Activated CD4-positive, alpha-beta memory T cell treated with anti-CD3 and anti-CD28 coated beads for 36 hours (primary cell): ENCODE measurements at regions not wholly inside any gene's neighbourhood (a gene's known extent, or its start where the extent isn't known, plus 50 kb on each side); places are given as distances from the start of the nearest gene placed in this dataset.

ENCODE experiments used
- CTCF ChIA-PET: fragments of 350-600 bp; sonication (Branson Sonifier 250); formaldehyde crosslinking; loops from one replicate; lab custom pipeline; 2021; ENCODE audit warnings: antibody characterized with exemption, inconsistent platforms; lab: Charles Lee
- POLR2A ChIA-PET: fragments of 350-600 bp; sonication (Branson Sonifier 250); formaldehyde crosslinking; loops from one replicate; lab custom pipeline; 2021; ENCODE audit warnings: antibody characterized with exemption; lab: Charles Lee
- DNase-seq: peaks from one replicate; pipeline ENCODE4 v3.0.0-alpha.2; 2020
- H3K27ac Mint-ChIP-seq: one replicate; pipeline ENCODE4 v1.8.0; 2021; ENCODE audit warnings: mixed read lengths
- H3K27me3 Mint-ChIP-seq: one replicate; pipeline ENCODE4 v1.8.0; 2021; ENCODE audit warnings: mixed read lengths
- H3K36me3 Mint-ChIP-seq: one replicate; pipeline ENCODE4 v1.8.0; 2021; ENCODE audit warnings: mixed read lengths
- H3K4me1 Mint-ChIP-seq: one replicate; pipeline ENCODE4 v1.8.0; 2021; ENCODE audit warnings: low read depth, mixed read lengths
- H3K4me3 Mint-ChIP-seq: one replicate; pipeline ENCODE4 v1.8.0; 2021; ENCODE audit warnings: mild to moderate bottlenecking, mixed read lengths
- H3K9me3 Mint-ChIP-seq: one replicate; pipeline ENCODE4 v1.8.0; 2021; ENCODE audit warnings: mixed read lengths
- intact Hi-C: fragments of 100-400 bp; cut with micrococcal nuclease; formaldehyde crosslinking; loops from one replicate; pipeline ENCODE4 v1.15.1; 2023

DNA sequence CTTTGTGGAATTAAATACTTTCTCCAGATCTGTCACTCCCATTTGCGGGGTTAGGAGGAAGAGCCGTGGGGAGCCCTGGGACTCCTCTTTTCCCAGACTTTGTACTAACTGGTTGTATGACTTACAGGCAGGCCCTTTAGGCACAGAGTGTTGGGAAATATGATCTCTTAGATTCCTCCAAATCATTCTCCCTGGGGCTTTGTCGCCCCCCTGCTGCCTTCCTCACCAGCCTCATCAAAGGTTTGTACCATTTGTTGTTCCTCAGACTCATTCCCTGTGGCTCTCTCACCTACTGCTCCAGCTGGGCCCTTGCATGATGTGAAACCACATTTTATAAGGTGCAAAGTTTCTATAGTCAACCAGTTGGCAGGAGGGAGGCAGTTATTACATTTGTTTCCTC, 56.4 kb downstream of the CRYGS start:
- no peaks in the 10 kb centered on the region for H3K27me3 Mint-ChIP-seq
- ChIA-PET CTCF (no interaction called here), POLR2A (no interaction called here)
- H3K4me3 Mint-ChIP-seq: no peak overlapping the region
- H3K4me1 Mint-ChIP-seq: peaks cover 6% of the 10 kb centered on the region
- H3K36me3 Mint-ChIP-seq: no peaks in the 10 kb centered on the region
- no peaks in the 10 kb centered on the region for H3K9me3 Mint-ChIP-seq
- H3K27ac Mint-ChIP-seq: no peak overlapping the region
- intact Hi-C loops: no loop called here
- DNase-seq: no peak

DNA sequence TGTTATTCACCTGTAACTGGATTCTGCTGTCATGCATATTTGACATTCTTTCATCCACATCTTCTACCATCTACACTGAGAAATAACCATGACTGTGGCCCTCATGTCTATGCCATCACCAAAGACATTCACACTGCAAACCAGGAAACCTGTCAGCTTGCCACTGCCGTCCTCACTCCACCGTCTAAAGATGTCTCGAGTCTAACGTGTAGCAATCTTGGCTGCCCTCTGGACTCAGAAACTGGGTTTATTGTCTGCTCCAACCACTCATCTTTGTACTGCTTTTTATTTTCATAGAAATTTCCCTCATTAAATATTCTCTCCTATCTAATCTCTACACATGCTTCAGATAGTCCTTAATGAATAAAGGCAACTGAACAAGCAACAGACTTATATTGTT, 57.1 kb downstream of the CRYGS start:
- Mint-ChIP-seq H3K4me3 (no peak overlapping the region), H3K27ac (no peak overlapping the region), H3K36me3 (no peaks in the 10 kb centered on the region), H3K9me3 (no peaks in the 10 kb centered on the region), H3K4me1 (peaks cover 6% of the 10 kb centered on the region), H3K27me3 (no peaks in the 10 kb centered on the region)
- DNase-seq: no peak
- intact Hi-C loops: no loop called here
- POLR2A ChIA-PET: no interaction called here
- CTCF ChIA-PET: no interaction called here

DNA sequence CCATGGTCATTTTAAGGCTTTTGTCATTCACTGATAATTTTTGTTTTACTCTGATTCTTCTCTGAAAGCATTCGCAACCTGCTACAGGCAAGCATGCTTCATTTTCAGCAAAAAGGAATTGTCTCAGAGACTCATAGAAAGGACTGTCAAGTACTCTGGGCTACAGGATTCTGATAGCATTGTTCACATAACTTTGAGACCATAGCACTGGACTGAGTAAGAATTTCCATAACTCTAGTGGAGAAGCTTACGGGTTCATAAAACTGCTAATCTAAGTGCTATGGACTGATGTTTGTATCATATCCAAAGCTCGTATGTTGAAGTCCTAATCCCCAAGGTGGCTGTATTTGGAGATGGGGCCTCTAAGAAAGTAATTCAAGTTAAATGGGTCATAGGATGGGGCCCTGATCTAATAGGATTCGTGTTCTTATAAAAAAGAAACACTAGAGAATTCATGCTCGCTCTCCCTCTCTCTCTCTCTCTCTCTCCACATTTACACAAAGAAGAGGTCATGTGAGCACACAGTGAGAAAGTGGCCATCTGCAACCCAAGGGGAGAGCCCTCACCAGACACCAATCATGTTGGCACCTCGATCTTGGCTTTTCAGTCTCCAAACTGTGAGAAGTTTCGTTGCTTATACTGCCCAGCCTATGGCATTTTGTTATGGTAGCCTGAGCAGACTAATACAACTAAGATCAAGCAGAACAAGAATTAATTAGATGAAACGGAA, 60.4 kb downstream of the CRYGS start:
- no peak overlapping the region for H3K4me3 Mint-ChIP-seq
- H3K4me1 Mint-ChIP-seq: peaks cover 9% of the 10 kb centered on the region
- H3K9me3 Mint-ChIP-seq: no peaks in the 10 kb centered on the region
- ChIA-PET POLR2A (no interaction called here), CTCF (interaction anchor here (1.3 kb wide), 1 partner anchor 56 kb away, joined by 3 read pairs; no protein-coding TSS in a partner anchor)
- DNase-seq: no peak
- intact Hi-C loops: no loop called here
- no peaks in the 10 kb centered on the region for H3K36me3 Mint-ChIP-seq
- H3K27me3 Mint-ChIP-seq: no peaks in the 10 kb centered on the region
- H3K27ac Mint-ChIP-seq: no peak overlapping the region

DNA sequence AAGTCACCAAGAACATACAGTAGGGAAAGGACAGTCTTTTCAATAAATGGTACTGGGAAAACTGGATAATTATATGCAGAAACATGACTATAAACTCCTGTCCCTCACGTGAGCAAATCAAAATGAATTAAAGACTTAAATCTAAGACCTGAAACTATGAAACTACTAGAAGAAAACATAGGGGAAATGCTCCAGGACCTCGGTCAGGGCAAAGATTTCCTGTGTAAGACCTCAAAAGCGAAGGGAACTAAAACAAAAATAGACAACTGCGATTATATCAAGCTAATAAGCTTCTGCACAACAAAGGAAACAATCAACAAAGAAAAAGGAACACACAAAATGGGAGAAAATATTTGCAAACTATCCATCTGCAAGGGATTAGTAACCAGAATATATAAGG, 62.7 kb downstream of the CRYGS start:
- H3K4me1 Mint-ChIP-seq: peaks cover 11% of the 10 kb centered on the region
- no peak for DNase-seq
- no peaks in the 10 kb centered on the region for H3K36me3 Mint-ChIP-seq
- H3K27ac Mint-ChIP-seq: no peak overlapping the region
- intact Hi-C loops: no loop called here
- no peaks in the 10 kb centered on the region for H3K9me3 Mint-ChIP-seq
- H3K27me3 Mint-ChIP-seq: peaks cover 2% of the 10 kb centered on the region
- POLR2A ChIA-PET: no interaction called here
- no peak overlapping the region for H3K4me3 Mint-ChIP-seq
- CTCF ChIA-PET: interaction anchor here (0.6 kb wide), 1 partner anchor 1123 kb away, joined by 3 read pairs; no protein-coding TSS in a partner anchor

DNA sequence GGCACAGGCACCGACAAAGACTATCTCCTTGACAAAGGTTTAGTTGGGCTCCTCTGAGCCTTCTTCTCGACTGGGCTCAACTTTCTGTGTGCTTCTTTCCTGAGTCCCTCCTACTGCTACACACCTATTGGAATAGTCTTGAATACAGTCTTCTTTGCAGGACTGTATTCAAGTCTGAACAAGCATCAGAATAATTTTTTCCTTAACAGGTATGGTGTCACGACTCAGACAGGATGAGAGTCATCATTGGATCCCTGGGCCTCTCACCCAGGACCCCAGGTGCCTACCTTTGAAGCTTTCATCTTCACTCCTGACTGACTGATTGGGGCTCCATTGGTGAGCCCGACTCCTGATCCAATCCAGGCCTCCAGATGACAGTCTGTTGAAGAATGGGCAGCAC, 66.3 kb downstream of the CRYGS start:
- H3K36me3 Mint-ChIP-seq: no peaks in the 10 kb centered on the region
- no peak for DNase-seq
- H3K4me3 Mint-ChIP-seq: no peak overlapping the region
- intact Hi-C loops: no loop called here
- H3K27me3 Mint-ChIP-seq: peaks cover 2% of the 10 kb centered on the region
- CTCF ChIA-PET: no interaction called here
- peaks cover 11% of the 10 kb centered on the region for H3K4me1 Mint-ChIP-seq
- POLR2A ChIA-PET: no interaction called here
- H3K27ac Mint-ChIP-seq: no peak overlapping the region
- no peaks in the 10 kb centered on the region for H3K9me3 Mint-ChIP-seq

DNA sequence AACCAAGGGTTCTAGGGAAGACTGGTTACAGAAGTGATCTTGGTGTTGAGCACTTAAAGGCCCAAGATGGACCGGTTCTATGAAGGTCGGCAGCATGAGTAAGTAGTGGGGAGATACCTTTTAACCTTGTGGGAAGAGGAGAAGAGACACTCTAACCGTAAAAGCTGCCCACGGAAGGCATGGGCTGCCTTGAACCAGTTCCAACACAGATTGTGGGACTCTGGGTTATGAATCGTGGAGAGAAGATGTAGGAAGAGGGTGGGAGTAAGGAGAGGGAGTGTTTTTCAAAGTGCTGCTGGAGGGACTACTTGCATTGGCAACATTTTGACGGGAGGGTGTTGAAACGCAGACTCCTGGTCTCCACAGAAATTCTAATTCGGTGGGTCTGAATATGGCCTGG, 67.1 kb downstream of the CRYGS start:
- DNase-seq: no peak
- H3K36me3 Mint-ChIP-seq: no peaks in the 10 kb centered on the region
- no peak overlapping the region for H3K4me3 Mint-ChIP-seq
- H3K4me1 Mint-ChIP-seq: peaks cover 14% of the 10 kb centered on the region
- ChIA-PET POLR2A (no interaction called here), CTCF (no interaction called here)
- intact Hi-C loops: no loop called here
- no peak overlapping the region for H3K27ac Mint-ChIP-seq
- peaks cover 2% of the 10 kb centered on the region for H3K27me3 Mint-ChIP-seq
- H3K9me3 Mint-ChIP-seq: no peaks in the 10 kb centered on the region

DNA sequence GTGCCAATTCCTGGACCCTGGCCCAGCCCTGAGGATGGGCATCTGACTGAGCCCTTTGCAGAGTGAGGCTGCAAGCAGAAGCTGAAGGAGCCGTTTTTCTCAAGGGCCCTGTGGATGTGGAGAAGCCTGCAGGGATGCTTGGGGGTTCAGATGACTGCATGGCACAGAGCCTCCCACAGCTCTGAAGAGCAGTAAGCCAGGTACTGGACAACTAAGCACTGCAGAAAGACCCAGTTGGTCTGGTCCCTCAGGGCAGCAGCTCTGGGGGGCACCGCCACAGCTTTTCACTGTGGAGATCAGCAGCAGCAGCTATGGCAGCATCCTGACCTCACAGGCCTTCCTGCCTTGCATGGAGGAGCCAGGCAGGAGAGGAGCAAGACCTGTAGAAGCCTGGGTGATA, 67.6 kb downstream of the CRYGS start:
- no peaks in the 10 kb centered on the region for H3K36me3 Mint-ChIP-seq
- H3K9me3 Mint-ChIP-seq: no peaks in the 10 kb centered on the region
- H3K27ac Mint-ChIP-seq: no peak overlapping the region
- peaks cover 11% of the 10 kb centered on the region for H3K4me1 Mint-ChIP-seq
- peaks cover 2% of the 10 kb centered on the region for H3K27me3 Mint-ChIP-seq
- intact Hi-C loops: no loop called here
- no peak for DNase-seq
- H3K4me3 Mint-ChIP-seq: no peak overlapping the region
- ChIA-PET POLR2A (no interaction called here), CTCF (no interaction called here)

DNA sequence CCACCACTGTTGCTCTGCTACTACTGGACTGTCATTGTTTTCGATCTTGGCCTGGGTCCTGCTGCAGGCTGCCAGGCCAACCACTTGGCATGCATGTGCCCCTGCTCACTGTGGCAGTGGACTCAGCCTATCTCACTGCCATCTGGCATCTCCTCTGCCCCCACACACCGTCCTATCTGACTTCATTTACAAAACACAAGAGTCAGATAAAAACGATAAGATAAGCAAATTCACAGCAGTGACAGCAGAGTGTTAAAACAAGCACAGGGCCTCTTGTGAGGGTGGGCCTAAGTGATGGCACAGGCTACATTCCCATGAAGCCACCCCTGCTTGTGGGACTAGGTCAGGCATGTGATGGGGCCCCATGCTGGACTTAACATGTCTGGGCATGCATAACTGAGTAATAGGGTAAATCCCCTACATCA, 68.1 kb downstream of the CRYGS start:
- no peaks in the 10 kb centered on the region for H3K9me3 Mint-ChIP-seq
- CTCF ChIA-PET: no interaction called here
- no peak overlapping the region for H3K4me3 Mint-ChIP-seq
- H3K4me1 Mint-ChIP-seq: peaks cover 7% of the 10 kb centered on the region
- intact Hi-C loops: no loop called here
- POLR2A ChIA-PET: no interaction called here
- peaks cover 2% of the 10 kb centered on the region for H3K27me3 Mint-ChIP-seq
- no peaks in the 10 kb centered on the region for H3K36me3 Mint-ChIP-seq
- no peak overlapping the region for H3K27ac Mint-ChIP-seq
- no peak for DNase-seq

DNA sequence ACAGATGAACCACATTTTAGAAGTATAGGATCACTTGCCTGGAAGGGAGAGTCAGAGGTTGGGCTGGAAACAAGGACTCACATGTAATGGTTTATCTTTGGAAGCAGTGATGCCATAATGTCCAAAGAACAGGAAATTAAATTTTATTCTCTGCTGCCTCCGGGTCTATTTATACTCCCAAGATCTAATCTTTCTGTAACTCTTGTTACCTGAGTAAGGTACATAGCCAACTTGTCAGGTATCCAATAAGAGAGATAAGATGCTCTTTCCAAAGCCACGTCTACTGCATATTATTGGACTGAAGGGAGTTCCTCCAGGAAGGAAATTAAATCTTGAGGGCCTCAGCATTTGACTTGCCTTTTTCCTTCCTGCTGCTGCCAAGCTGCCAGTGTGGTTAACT, 71.0 kb downstream of the CRYGS start:
- intact Hi-C loops: no loop called here
- Mint-ChIP-seq H3K4me3 (no peak overlapping the region), H3K4me1 (peaks cover 7% of the 10 kb centered on the region), H3K9me3 (no peaks in the 10 kb centered on the region), H3K27ac (no peak overlapping the region), H3K27me3 (peaks cover 2% of the 10 kb centered on the region), H3K36me3 (no peaks in the 10 kb centered on the region)
- ChIA-PET CTCF (no interaction called here), POLR2A (no interaction called here)
- DNase-seq: no peak

DNA sequence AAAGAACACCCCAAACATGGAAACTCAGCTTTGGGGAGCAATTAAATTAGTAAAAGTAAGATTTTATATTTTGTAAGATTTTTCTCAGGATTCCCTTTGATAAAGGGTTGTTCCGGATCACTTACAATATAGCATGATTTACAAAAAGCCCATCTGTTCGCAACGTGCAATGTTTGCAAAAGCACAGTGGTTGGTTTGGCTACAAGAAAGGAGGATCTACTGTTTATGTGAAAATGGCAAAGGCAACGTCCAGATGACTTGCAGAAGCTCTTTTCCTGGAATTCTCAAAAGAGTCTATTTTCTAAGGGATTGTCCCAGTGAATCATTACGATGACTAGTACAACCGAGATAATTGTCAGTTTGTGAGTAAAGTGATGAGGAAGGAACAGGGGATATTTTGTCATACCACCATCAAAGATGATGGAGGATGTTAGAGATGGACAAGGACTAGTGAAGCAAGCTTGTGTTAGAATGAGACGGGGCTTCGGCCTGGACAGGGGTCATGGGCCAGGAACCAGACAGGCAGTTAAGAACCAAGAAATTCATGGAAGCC, 71.6 kb downstream of the CRYGS start:
- Mint-ChIP-seq H3K9me3 (no peaks in the 10 kb centered on the region), H3K27me3 (peaks cover 2% of the 10 kb centered on the region), H3K36me3 (no peaks in the 10 kb centered on the region), H3K4me1 (peaks cover 7% of the 10 kb centered on the region), H3K4me3 (no peak overlapping the region), H3K27ac (no peak overlapping the region)
- POLR2A ChIA-PET: no interaction called here
- intact Hi-C loops: no loop called here
- no peak for DNase-seq
- CTCF ChIA-PET: interaction anchor here (0.8 kb wide), 1 partner anchor 21 kb away, joined by 3 read pairs; no protein-coding TSS in a partner anchor

DNA sequence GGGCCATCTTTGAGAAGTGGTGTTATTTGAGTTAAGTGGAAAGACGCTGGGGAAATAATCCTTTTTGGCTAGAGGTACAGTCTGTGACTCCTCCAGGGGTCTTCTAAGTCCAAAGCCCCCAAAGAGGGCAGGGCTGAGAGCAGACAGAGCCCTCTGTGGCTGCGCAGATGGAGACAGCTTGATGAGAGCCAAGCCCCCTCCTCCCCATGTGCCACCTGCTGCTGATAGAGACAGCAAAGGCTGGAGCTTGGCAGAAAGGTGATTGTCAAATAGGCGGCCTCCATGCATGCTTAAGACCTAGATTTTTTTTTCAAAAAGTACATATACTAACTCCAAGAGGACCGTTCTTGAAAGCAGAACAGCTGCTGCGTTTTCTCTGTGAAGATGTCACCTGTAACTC, 72.4 kb downstream of the CRYGS start:
- Mint-ChIP-seq H3K9me3 (no peaks in the 10 kb centered on the region), H3K36me3 (no peaks in the 10 kb centered on the region), H3K27me3 (no peaks in the 10 kb centered on the region), H3K4me1 (peaks cover 4% of the 10 kb centered on the region), H3K4me3 (no peak overlapping the region), H3K27ac (no peak overlapping the region)
- DNase-seq: no peak
- POLR2A ChIA-PET: no interaction called here
- CTCF ChIA-PET: interaction anchor here (1.4 kb wide), 1 partner anchor 528 kb away, joined by 5 read pairs; no protein-coding TSS in a partner anchor
- intact Hi-C loops: no loop called here

DNA sequence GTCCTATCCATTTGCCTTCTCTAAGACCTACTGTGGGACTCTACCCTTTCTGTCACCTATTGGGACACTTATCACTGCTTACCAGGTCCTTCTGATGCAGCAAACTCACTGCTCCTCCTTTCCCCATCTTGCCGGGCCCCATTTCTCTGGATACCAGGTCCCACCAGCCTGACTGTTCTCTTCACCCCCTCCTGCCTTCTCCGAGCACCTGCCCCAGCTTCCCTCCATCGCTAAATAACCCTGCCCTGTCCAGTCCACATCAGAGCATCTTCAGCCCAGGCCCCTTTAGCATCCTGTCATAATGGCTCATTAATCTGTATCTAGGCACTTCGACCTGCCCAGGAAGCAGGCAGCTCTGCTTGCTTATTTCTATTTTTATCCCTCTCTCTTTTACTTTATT, 74.7 kb downstream of the CRYGS start:
- DNase-seq: no peak
- ChIA-PET POLR2A (no interaction called here), CTCF (interaction anchor here (1.0 kb wide), 1 partner anchor 71 kb away, joined by 3 read pairs; no protein-coding TSS in a partner anchor)
- Mint-ChIP-seq H3K4me3 (no peak overlapping the region), H3K4me1 (peaks cover 3% of the 10 kb centered on the region), H3K36me3 (no peaks in the 10 kb centered on the region), H3K27me3 (no peaks in the 10 kb centered on the region), H3K27ac (no peak overlapping the region), H3K9me3 (no peaks in the 10 kb centered on the region)
- intact Hi-C loops: no loop called here

DNA sequence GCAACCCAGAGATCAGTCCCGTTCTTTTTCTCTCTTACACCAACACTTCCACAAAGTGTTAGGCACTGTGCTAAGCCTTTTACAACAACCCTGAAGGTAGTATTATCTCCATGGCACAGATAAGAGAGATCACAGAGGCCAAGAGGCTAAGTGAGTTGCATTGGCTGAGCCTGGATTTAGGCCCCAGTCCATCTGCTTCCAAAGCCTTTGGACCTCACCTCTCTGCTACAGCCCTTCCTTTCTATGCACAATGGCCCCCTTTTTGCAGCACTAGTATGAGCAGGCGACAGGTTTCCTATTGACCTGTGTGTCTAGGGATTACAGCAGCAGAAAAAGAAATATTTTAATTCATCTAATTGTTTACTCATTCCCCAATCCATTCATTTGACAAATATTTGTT, 76.2 kb downstream of the CRYGS start:
- ChIA-PET CTCF (no interaction called here), POLR2A (no interaction called here)
- intact Hi-C loops: no loop called here

More for the DNA sequence above, 76.2 kb downstream of the CRYGS start:
- no peak for DNase-seq
- Mint-ChIP-seq H3K27ac (no peak overlapping the region), H3K27me3 (no peaks in the 10 kb centered on the region), H3K36me3 (no peaks in the 10 kb centered on the region), H3K4me3 (no peak overlapping the region), H3K9me3 (no peaks in the 10 kb centered on the region), H3K4me1 (peaks cover 3% of the 10 kb centered on the region)
